ENCODE measurements at regions not wholly inside any gene's neighbourhood (a gene's known extent, or its start where the extent isn't known, plus 50 kb on each side); places are given as distances from the start of the nearest gene placed in this dataset.

- TF ChIP-seq CTCF (IDR thresholded peaks at IDR 0.05; ENCODE audit: low read length) (no peak), EZH2 (optimal IDR thresholded peaks at IDR 0.05; ENCODE audit: low read depth, low read length) (no peak)
These were observed 126.4 kb upstream of the PRLR start for GRCh38 chr5:35356725-35357124.
